SK-N-SH treated with all-trans-retinoic acid at 6 μM for 48 hours (cell line): ENCODE measurements at regions not wholly inside any gene's neighbourhood (a gene's known extent, or its start where the extent isn't known, plus 50 kb on each side); places are given as distances from the start of the nearest gene placed in this dataset.

Experiments
- ATAC-seq: fragments of 200-7000 bp; cut with Tn5 transposase; 3 replicates; pipeline ENCODE4 v1.9.1; 2020; ENCODE audit warnings: mild to moderate bottlenecking, moderate library complexity
- BACH2 ChIP-seq: fragments of 250-450 bp; sonication (Bioruptor Pico); IDR thresholded peaks from 2 replicates; pipeline ENCODE4 v1.9.0; 2021; ENCODE audit warnings: mild to moderate bottlenecking, borderline replicate concordance
- CSDC2 ChIP-seq: fragments of 250-450 bp; sonication (Bioruptor Pico); IDR thresholded peaks from 2 replicates; pipeline ENCODE4 v1.5.0; 2020; ENCODE audit warnings: mild to moderate bottlenecking, moderate library complexity
- ESRRG ChIP-seq: fragments of 250-450 bp; sonication (Bioruptor Pico); IDR thresholded peaks from 2 replicates; pipeline ENCODE4 v1.6.1; 2021; ENCODE audit warnings: mild to moderate bottlenecking
- ISL1 ChIP-seq: fragments of 250-450 bp; sonication (Bioruptor Pico); IDR thresholded peaks from 2 replicates; pipeline ENCODE4 v2.1.2; 2022; ENCODE audit warnings: mild to moderate bottlenecking, moderate library complexity
- PPARA ChIP-seq: fragments of 250-450 bp; sonication (Bioruptor Pico); IDR thresholded peaks from 2 replicates; pipeline ENCODE4 v1.5.0; 2020; ENCODE audit warnings: mild to moderate bottlenecking, borderline replicate concordance
- RARB ChIP-seq: fragments of 250-450 bp; sonication (Bioruptor Pico); IDR thresholded peaks from 2 replicates; pipeline ENCODE4 v1.8.0; 2021; ENCODE audit warnings: mild to moderate bottlenecking, moderate library complexity
- SNAI2 ChIP-seq: fragments of 250-450 bp; sonication (Bioruptor Pico); IDR thresholded peaks from 2 replicates; pipeline ENCODE4 v1.5.0; 2020; ENCODE audit warnings: mild to moderate bottlenecking, moderate library complexity
- TCF4 ChIP-seq: fragments of 250-450 bp; sonication (Bioruptor Pico); IDR thresholded peaks from 2 replicates; pipeline ENCODE4 v1.8.0; 2021; ENCODE audit warnings: mild to moderate bottlenecking, moderate library complexity, borderline replicate concordance
- TOX ChIP-seq: fragments of 250-450 bp; sonication (Bioruptor Pico); IDR thresholded peaks from 2 replicates; pipeline ENCODE4 v1.8.0; 2021; ENCODE audit warnings: mild to moderate bottlenecking, moderate library complexity, borderline replicate concordance
- TSHZ2 ChIP-seq: fragments of 250-450 bp; sonication (Bioruptor Pico); IDR thresholded peaks from 2 replicates; pipeline ENCODE4 v1.5.0; 2020; ENCODE audit warnings: mild to moderate bottlenecking, moderate library complexity
- ZC3H10 ChIP-seq: fragments of 250-450 bp; sonication (Bioruptor Pico); IDR thresholded peaks from 2 replicates; pipeline ENCODE4 v1.5.1; 2021; ENCODE audit warnings: mild to moderate bottlenecking, moderate library complexity
- ZFP3 ChIP-seq: fragments of 250-450 bp; sonication (Bioruptor Pico); IDR thresholded peaks from 2 replicates; pipeline ENCODE4 v1.5.0; 2020; ENCODE audit warnings: mild to moderate bottlenecking, moderate library complexity
- ZNF8 ChIP-seq: fragments of 450-650 bp; formaldehyde crosslinking; IDR thresholded peaks from 2 replicates; pipeline ENCODE4 v1.5.0; 2020; ENCODE audit warnings: mild to moderate bottlenecking, moderate library complexity
- TF ChIP-seq, protein P1 (sequence below): fragments of 250-450 bp; sonication (Bioruptor Pico); IDR thresholded peaks from 2 replicates; pipeline ENCODE4 v1.5.1; 2021; ENCODE audit warnings: mild to moderate bottlenecking, moderate library complexity
- TF ChIP-seq, protein P2 (sequence below): fragments of 250-450 bp; sonication (Bioruptor Pico); IDR thresholded peaks from 2 replicates; pipeline ENCODE4 v1.5.1; 2020; ENCODE audit warnings: low read depth, mild to moderate bottlenecking, moderate library complexity
- TF ChIP-seq, protein P3 (sequence below): fragments of 250-450 bp; sonication (Bioruptor Pico); IDR thresholded peaks from 2 replicates; pipeline ENCODE4 v1.8.0; 2020; ENCODE audit warnings: mild to moderate bottlenecking, moderate library complexity, borderline replicate concordance
- TF ChIP-seq, protein P4 (sequence below): fragments of 250-450 bp; sonication (Bioruptor Pico); IDR thresholded peaks from 2 replicates; pipeline ENCODE4 v1.8.0; 2021; ENCODE audit warnings: low read depth, mild to moderate bottlenecking, moderate library complexity, borderline replicate concordance

DNA sequence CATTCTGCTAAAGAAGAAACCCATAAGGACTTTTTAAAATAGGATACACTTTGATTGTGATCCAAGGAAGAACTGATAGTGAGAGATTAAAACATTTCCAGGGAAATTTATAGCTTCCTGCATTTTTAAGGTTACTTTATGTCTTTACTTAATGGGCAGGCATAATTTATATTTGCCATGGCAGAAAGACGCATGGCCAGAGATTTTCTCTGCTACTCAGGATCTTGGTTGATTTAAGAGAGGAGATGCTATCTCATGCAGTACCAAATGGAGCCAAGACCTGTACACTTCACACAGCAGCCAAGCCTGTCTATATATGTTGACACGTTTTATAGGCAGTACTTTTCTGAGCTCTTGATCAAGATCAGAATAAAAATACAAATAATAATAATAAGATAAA is 60.9 kb upstream of the NT5C1B start:
- peak; percentile 73 for ATAC-seq
- TF ChIP-seq ISL1 (peak; percentile 100), ESRRG (CRISPR knock-in tag) (peak; percentile 98), CSDC2 (CRISPR knock-in tag) (peak; percentile 87), TOX (peak; percentile 93), SNAI2 (CRISPR knock-in tag) (no peak), RARB (CRISPR knock-in tag) (peak; percentile 78; the same call in 1 of the 2 replicates), TSHZ2 (CRISPR knock-in tag) (peak; percentile 78), BACH2 (CRISPR knock-in tag) (no peak), PPARA (CRISPR knock-in tag) (no peak), ZC3H10 (no peak; the same call in 1 of the 2 replicates), TCF4 (CRISPR knock-in tag) (peak; percentile 59; the same call in 1 of the 2 replicates), ZFP3 (CRISPR knock-in tag) (peak; percentile 66; the same call in 1 of the 2 replicates), ZNF8 (CRISPR knock-in tag) (0 out of 2 replicates have a peak, but pooled peaks have one; percentile 6)
- TF ChIP-seq, protein P1, sequence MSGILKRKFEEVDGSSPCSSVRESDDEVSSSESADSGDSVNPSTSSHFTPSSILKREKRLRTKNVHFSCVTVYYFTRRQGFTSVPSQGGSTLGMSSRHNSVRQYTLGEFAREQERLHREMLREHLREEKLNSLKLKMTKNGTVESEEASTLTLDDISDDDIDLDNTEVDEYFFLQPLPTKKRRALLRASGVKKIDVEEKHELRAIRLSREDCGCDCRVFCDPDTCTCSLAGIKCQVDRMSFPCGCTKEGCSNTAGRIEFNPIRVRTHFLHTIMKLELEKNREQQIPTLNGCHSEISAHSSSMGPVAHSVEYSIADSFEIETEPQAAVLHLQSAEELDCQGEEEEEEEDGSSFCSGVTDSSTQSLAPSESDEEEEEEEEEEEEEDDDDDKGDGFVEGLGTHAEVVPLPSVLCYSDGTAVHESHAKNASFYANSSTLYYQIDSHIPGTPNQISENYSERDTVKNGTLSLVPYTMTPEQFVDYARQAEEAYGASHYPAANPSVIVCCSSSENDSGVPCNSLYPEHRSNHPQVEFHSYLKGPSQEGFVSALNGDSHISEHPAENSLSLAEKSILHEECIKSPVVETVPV (CRISPR knock-in tag), result peak; percentile 90
- TF ChIP-seq, protein P2, sequence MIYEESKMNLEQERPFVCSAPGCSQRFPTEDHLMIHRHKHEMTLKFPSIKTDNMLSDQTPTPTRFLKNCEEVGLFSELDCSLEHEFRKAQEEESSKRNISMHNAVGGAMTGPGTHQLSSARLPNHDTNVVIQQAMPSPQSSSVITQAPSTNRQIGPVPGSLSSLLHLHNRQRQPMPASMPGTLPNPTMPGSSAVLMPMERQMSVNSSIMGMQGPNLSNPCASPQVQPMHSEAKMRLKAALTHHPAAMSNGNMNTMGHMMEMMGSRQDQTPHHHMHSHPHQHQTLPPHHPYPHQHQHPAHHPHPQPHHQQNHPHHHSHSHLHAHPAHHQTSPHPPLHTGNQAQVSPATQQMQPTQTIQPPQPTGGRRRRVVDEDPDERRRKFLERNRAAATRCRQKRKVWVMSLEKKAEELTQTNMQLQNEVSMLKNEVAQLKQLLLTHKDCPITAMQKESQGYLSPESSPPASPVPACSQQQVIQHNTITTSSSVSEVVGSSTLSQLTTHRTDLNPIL (CRISPR knock-in tag), result peak; percentile 86; the same call in 1 of the 2 replicates
- TF ChIP-seq, protein P3, sequence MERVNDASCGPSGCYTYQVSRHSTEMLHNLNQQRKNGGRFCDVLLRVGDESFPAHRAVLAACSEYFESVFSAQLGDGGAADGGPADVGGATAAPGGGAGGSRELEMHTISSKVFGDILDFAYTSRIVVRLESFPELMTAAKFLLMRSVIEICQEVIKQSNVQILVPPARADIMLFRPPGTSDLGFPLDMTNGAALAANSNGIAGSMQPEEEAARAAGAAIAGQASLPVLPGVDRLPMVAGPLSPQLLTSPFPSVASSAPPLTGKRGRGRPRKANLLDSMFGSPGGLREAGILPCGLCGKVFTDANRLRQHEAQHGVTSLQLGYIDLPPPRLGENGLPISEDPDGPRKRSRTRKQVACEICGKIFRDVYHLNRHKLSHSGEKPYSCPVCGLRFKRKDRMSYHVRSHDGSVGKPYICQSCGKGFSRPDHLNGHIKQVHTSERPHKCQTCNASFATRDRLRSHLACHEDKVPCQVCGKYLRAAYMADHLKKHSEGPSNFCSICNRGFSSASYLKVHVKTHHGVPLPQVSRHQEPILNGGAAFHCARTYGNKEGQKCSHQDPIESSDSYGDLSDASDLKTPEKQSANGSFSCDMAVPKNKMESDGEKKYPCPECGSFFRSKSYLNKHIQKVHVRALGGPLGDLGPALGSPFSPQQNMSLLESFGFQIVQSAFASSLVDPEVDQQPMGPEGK (CRISPR knock-in tag), result peak; percentile 93
- TF ChIP-seq, protein P4, sequence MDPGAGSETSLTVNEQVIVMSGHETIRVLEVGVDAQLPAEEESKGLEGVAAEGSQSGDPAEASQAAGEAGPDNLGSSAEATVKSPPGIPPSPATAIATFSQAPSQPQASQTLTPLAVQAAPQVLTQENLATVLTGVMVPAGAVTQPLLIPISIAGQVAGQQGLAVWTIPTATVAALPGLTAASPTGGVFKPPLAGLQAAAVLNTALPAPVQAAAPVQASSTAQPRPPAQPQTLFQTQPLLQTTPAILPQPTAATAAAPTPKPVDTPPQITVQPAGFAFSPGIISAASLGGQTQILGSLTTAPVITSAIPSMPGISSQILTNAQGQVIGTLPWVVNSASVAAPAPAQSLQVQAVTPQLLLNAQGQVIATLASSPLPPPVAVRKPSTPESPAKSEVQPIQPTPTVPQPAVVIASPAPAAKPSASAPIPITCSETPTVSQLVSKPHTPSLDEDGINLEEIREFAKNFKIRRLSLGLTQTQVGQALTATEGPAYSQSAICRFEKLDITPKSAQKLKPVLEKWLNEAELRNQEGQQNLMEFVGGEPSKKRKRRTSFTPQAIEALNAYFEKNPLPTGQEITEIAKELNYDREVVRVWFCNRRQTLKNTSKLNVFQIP (CRISPR knock-in tag), result peak; percentile 72; the same call in 1 of the 2 replicates

DNA sequence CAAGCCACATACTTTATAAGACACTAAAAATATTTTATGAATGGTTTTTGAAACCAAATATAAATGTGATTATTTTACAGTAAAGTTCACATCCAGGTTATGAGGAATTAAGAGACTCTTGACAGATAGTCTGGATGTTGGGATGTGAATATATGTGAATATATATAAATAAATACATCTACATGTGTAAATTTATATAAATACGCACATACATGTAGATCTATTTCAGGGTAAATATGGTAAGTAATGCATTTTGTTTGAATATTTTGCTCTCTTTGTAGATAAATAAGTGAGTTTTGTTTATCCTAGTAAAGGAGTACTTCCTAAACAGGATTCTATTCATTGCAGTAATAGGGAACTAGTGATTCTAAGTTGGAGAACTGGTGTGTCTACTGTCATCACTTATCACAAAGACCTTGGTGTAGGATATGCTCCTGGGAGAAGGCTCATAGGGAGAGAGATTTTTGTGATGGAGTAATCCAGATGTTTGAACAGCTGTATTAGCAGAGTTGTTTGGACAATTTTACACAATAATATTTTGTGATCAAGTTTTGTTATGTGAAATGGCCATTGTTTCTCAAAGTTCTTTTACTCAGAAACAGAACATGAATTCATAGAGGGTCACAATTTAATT is 60.2 kb upstream of the NT5C1B start:
- ATAC-seq, result no peak

More for the DNA sequence above, 60.2 kb upstream of the NT5C1B start:
- TF ChIP-seq ZFP3 (CRISPR knock-in tag) (no peak), CSDC2 (CRISPR knock-in tag) (no peak), TSHZ2 (CRISPR knock-in tag) (no peak), ZNF8 (CRISPR knock-in tag) (no peak)
